GM13977 (cell line): ENCODE measurements at regions not wholly inside any gene's neighbourhood (a gene's known extent, or its start where the extent isn't known, plus 50 kb on each side); places are given as distances from the start of the nearest gene placed in this dataset.

ENCODE experiments used
- DNase-seq: peaks from one replicate; pipeline ENCODE4 v3.0.0; 2012; ENCODE audit warnings: low spot score
- CTCF ChIP-seq: IDR thresholded peaks from 2 replicates; pipeline ENCODE4 v1.5.1; 2012; ENCODE audit warnings: mild to moderate bottlenecking, control low read depth; ENCODE audit not compliant: insufficient read depth; ENCODE audit errors: extremely low read depth, missing control alignments
- in situ Hi-C: fragments of 300-500 bp; cut with MboI; formaldehyde crosslinking; loops from one replicate; pipeline ENCODE4 v1.12.0; 2022; ENCODE audit warnings: low sequenced_read_pairs, low pct_unique_long_range_greater_than_20kb, mixed read lengths, inconsistent platforms; ENCODE audit not compliant: unreplicated experiment

GRCh38 chr16:48050871-48051270 lies 104.9 kb downstream of the ABCC12 start:
- DNase-seq = no peak
- no peak for TF ChIP-seq CTCF
- in situ Hi-C loops = loop anchor here (25.0 kb wide), 4 partner anchors 189 to 1114 kb away; no protein-coding TSS in a partner anchor

- in situ Hi-C loops = loop anchor here (10.0 to 25.0 kb wide), 5 partner anchors 55 to 1113 kb away; no protein-coding TSS in a partner anchor
- no peak for TF ChIP-seq CTCF
- DNase-seq = no peak
These were observed 105.9 kb downstream of the ABCC12 start for GRCh38 chr16:48049847-48050246.

GRCh38 chr16:48047720-48048119 lies 108.1 kb downstream of the ABCC12 start:
- no peak for DNase-seq
- TF ChIP-seq CTCF = no peak
- in situ Hi-C loops = loop anchor here (10.0 kb wide), 1 partner anchor 53 kb away; no protein-coding TSS in a partner anchor

- no peak for DNase-seq
- in situ Hi-C loops = loop anchor here (10.0 kb wide), 1 partner anchor 52 kb away; no protein-coding TSS in a partner anchor
- no peak for TF ChIP-seq CTCF
These were observed 108.6 kb downstream of the ABCC12 start for GRCh38 chr16:48047241-48047640.

- no peak for TF ChIP-seq CTCF
- in situ Hi-C loops = loop anchor here (10.0 kb wide), 1 partner anchor 49 kb away; no protein-coding TSS in a partner anchor
- DNase-seq = no peak
These were observed 111.7 kb downstream of the ABCC12 start for GRCh38 chr16:48044117-48044516.

- peak; percentile 5 for TF ChIP-seq CTCF
- DNase-seq = no peak
- in situ Hi-C loops = loop anchor here (10.0 kb wide), 1 partner anchor 47 kb away; no protein-coding TSS in a partner anchor
These were observed 113.8 kb downstream of the ABCC12 start for GRCh38 chr16:48041981-48042421.
